Mammary epithelial cell (primary cell): ENCODE measurements at regions not wholly inside any gene's neighbourhood (a gene's known extent, or its start where the extent isn't known, plus 50 kb on each side); places are given as distances from the start of the nearest gene placed in this dataset.

Experiments used
- CTCF ChIP-seq, 2 donors: IDR thresholded peaks in 1 of 2; conservative IDR thresholded peaks in 1 of 2; 2 replicates each; pipeline ENCODE4 v1.5.1; 2011 to 2012; ENCODE audit warnings: inconsistent platforms in 2 of 2, low read length in 2 of 2, mild to moderate bottlenecking in 2 of 2, control low read depth in 1 of 2, low read depth in 1 of 2; ENCODE audit not compliant: insufficient read depth in 1 of 2; ENCODE audit errors: extremely low read depth in 1 of 2
- EZH2 ChIP-seq: IDR thresholded peaks from 2 replicates; pipeline ENCODE4 v1.6.1; 2012; ENCODE audit warnings: low read length, inconsistent platforms, borderline replicate concordance

- TF ChIP-seq CTCF (conservative IDR thresholded peaks at IDR 0.05 in 1 of 2, IDR thresholded peaks at IDR 0.05 in 1 of 2; ENCODE audit: extremely low read depth in 1 of 2, insufficient read depth in 1 of 2, low read depth in 1 of 2, low read length in 2 of 2), result no peak
- TF ChIP-seq EZH2, result no peak
Observed at GRCh38 chr12:100681074-100681473, 107.6 kb downstream of the GAS2L3 start.
